WTC11 (cell line): ENCODE measurements at regions not wholly inside any gene's neighbourhood (a gene's known extent, or its start where the extent isn't known, plus 50 kb on each side); places are given as distances from the start of the nearest gene placed in this dataset.

Experiments
- ATAC-seq: fragments of 200-7000 bp; cut with Tn5 transposase; 2 replicates; pipeline ENCODE4 v1.10.0; 2021; ENCODE audit warnings: mild to moderate bottlenecking, moderate library complexity
- CTCF ChIA-PET: fragments of 300-600 bp; sonication (Branson Sonifier 250); formaldehyde crosslinking; loops from one replicate; lab custom pipeline; 2021; ENCODE audit warnings: antibody characterized with exemption; lab: Charles Lee
- POLR2A ChIA-PET: fragments of 350-600 bp; sonication (Branson Sonifier 250); formaldehyde crosslinking; loops from one replicate; lab custom pipeline; 2021; ENCODE audit warnings: antibody characterized with exemption; lab: Charles Lee
- DNase-seq: peaks from one replicate; pipeline ENCODE4 v3.0.0; 2021; ENCODE audit warnings: low spot score
- H3K27ac Mint-ChIP-seq: 2 replicates; pipeline ENCODE4 v1.8.0; 2021; ENCODE audit warnings: mixed read lengths
- H3K27me3 Mint-ChIP-seq: 2 replicates; pipeline ENCODE4 v1.8.0; 2021; ENCODE audit warnings: low read depth, mild to moderate bottlenecking, moderate library complexity, mixed read lengths
- H3K36me3 Mint-ChIP-seq: 2 replicates; pipeline ENCODE4 v1.8.0; 2021; ENCODE audit warnings: mixed read lengths
- H3K4me1 Mint-ChIP-seq: 2 replicates; pipeline ENCODE4 v1.8.0; 2022; ENCODE audit warnings: mixed read lengths
- H3K4me3 Mint-ChIP-seq: 2 replicates; pipeline ENCODE4 v1.8.0; 2021; ENCODE audit warnings: mild to moderate bottlenecking, moderate library complexity, mixed read lengths
- H3K9me3 Mint-ChIP-seq: 2 replicates; pipeline ENCODE4 v1.8.0; 2021; ENCODE audit warnings: mixed read lengths
- ESRRA ChIP-seq: sonication (generic); formaldehyde crosslinking; IDR thresholded peaks from 2 replicates; pipeline ENCODE4 v1.8.1; 2022; ENCODE audit warnings: mild to moderate bottlenecking, missing genetic modification reagents, borderline replicate concordance
- ETV6 ChIP-seq: sonication (generic); formaldehyde crosslinking; IDR thresholded peaks from 2 replicates; pipeline ENCODE4 v1.8.1; 2022; ENCODE audit warnings: mild to moderate bottlenecking, missing genetic modification reagents
- IRF2 ChIP-seq: sonication (generic); formaldehyde crosslinking; IDR thresholded peaks from 2 replicates; pipeline ENCODE4 v1.8.0; 2022; ENCODE audit warnings: low read depth, missing genetic modification reagents, borderline replicate concordance
- JAZF1 ChIP-seq: fragments of 250-450 bp; sonication (Bioruptor Pico); IDR thresholded peaks from 2 replicates; pipeline ENCODE4 v1.9.0; 2021; ENCODE audit warnings: moderate library complexity, mild to moderate bottlenecking, inconsistent platforms
- JUN ChIP-seq: sonication (generic); formaldehyde crosslinking; IDR thresholded peaks from 2 replicates; pipeline ENCODE4 v1.8.0; 2023; ENCODE audit warnings: mild to moderate bottlenecking, missing genetic modification reagents
- NFATC4 ChIP-seq: fragments of 250-450 bp; sonication (Bioruptor Pico); IDR thresholded peaks from 2 replicates; pipeline ENCODE4 v1.9.0; 2021; ENCODE audit warnings: mild to moderate bottlenecking
- TCF7 ChIP-seq: sonication (generic); formaldehyde crosslinking; IDR thresholded peaks from 2 replicates; pipeline ENCODE4 v1.8.0; 2022; ENCODE audit warnings: mild to moderate bottlenecking, low read depth, missing genetic modification reagents, moderate library complexity
- TP53 ChIP-seq: sonication (generic); formaldehyde crosslinking; IDR thresholded peaks from 2 replicates; pipeline ENCODE4 v1.8.1; 2023; ENCODE audit warnings: mild to moderate bottlenecking, missing genetic modification reagents
- ZNF317 ChIP-seq: sonication (generic); formaldehyde crosslinking; IDR thresholded peaks from 2 replicates; pipeline ENCODE4 v1.8.1; 2023; ENCODE audit warnings: low read depth, mild to moderate bottlenecking, moderate library complexity, missing genetic modification reagents, borderline replicate concordance
- TF ChIP-seq, protein P1 (sequence below): sonication (generic); formaldehyde crosslinking; IDR thresholded peaks from 2 replicates; pipeline ENCODE4 v1.8.1; 2022; ENCODE audit warnings: missing genetic modification reagents, borderline replicate concordance
- TF ChIP-seq, protein P2 (sequence below): sonication (generic); formaldehyde crosslinking; IDR thresholded peaks from 2 replicates; pipeline ENCODE4 v1.8.1; 2023; ENCODE audit warnings: mild to moderate bottlenecking, missing genetic modification reagents, moderate library complexity
- TF ChIP-seq, protein P3 (sequence below): sonication (generic); formaldehyde crosslinking; IDR thresholded peaks from 2 replicates; pipeline ENCODE4 v1.8.0; 2023; ENCODE audit warnings: mild to moderate bottlenecking, missing genetic modification reagents
- TF ChIP-seq, protein P4 (sequence below): fragments of 250-450 bp; sonication (Bioruptor Pico); IDR thresholded peaks from 2 replicates; pipeline ENCODE4 v1.9.0; 2021; ENCODE audit warnings: mild to moderate bottlenecking, borderline replicate concordance
- TF ChIP-seq, protein P5 (sequence below): sonication (generic); formaldehyde crosslinking; IDR thresholded peaks from 2 replicates; pipeline ENCODE4 v1.8.0; 2022; ENCODE audit warnings: mild to moderate bottlenecking, missing genetic modification reagents
- TF ChIP-seq, protein P6 (sequence below): sonication (generic); formaldehyde crosslinking; conservative IDR thresholded peaks from 2 replicates; pipeline ENCODE4 v1.8.1; 2023; ENCODE audit warnings: mild to moderate bottlenecking, low read depth, missing genetic modification reagents, moderate library complexity

DNA sequence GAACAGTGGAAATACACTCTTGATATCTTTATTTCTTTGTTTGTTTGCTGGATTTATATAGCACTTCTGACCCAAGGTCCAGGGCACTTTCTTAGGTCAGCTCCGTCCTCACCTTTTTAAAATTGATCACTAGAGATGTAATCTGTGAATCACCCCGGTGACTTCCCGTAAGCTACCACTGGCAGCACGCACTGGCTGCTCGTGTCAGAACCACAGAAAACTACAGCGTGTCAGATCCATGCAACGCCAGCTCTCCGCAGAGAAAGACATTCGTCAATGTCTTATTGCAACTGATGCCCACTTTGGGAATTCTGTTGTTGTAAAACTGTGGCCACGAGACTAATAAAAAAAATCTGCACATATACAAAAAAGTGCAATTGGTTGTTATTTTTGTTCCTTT, 779.4 kb upstream of the ZEB2 start:
- Mint-ChIP-seq H3K36me3 (no peaks in the 10 kb centered on the region), H3K4me3 (no peak overlapping the region), H3K27me3 (no peaks in the 10 kb centered on the region), H3K4me1 (peaks cover 9% of the 10 kb centered on the region), H3K27ac (no peak overlapping the region), H3K9me3 (no peaks in the 10 kb centered on the region)
- ATAC-seq (no peak), DNase-seq (no peak)
- POLR2A ChIA-PET: no interaction called here
- no peak for TF ChIP-seq ESRRA (CRISPR knock-in tag)
- no peak for TF ChIP-seq TCF7 (CRISPR knock-in tag)
- TF ChIP-seq, protein P1, sequence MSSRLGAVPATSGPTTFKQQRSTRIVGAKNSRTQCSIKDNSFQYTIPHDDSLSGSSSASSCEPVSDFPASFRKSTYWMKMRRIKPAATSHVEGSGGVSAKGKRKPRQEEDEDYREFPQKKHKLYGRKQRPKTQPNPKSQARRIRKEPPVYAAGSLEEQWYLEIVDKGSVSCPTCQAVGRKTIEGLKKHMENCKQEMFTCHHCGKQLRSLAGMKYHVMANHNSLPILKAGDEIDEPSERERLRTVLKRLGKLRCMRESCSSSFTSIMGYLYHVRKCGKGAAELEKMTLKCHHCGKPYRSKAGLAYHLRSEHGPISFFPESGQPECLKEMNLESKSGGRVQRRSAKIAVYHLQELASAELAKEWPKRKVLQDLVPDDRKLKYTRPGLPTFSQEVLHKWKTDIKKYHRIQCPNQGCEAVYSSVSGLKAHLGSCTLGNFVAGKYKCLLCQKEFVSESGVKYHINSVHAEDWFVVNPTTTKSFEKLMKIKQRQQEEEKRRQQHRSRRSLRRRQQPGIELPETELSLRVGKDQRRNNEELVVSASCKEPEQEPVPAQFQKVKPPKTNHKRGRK (CRISPR knock-in tag): no peak
- TF ChIP-seq, protein P2, sequence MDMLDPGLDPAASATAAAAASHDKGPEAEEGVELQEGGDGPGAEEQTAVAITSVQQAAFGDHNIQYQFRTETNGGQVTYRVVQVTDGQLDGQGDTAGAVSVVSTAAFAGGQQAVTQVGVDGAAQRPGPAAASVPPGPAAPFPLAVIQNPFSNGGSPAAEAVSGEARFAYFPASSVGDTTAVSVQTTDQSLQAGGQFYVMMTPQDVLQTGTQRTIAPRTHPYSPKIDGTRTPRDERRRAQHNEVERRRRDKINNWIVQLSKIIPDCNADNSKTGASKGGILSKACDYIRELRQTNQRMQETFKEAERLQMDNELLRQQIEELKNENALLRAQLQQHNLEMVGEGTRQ (CRISPR knock-in tag): no peak
- TF ChIP-seq, protein P3, sequence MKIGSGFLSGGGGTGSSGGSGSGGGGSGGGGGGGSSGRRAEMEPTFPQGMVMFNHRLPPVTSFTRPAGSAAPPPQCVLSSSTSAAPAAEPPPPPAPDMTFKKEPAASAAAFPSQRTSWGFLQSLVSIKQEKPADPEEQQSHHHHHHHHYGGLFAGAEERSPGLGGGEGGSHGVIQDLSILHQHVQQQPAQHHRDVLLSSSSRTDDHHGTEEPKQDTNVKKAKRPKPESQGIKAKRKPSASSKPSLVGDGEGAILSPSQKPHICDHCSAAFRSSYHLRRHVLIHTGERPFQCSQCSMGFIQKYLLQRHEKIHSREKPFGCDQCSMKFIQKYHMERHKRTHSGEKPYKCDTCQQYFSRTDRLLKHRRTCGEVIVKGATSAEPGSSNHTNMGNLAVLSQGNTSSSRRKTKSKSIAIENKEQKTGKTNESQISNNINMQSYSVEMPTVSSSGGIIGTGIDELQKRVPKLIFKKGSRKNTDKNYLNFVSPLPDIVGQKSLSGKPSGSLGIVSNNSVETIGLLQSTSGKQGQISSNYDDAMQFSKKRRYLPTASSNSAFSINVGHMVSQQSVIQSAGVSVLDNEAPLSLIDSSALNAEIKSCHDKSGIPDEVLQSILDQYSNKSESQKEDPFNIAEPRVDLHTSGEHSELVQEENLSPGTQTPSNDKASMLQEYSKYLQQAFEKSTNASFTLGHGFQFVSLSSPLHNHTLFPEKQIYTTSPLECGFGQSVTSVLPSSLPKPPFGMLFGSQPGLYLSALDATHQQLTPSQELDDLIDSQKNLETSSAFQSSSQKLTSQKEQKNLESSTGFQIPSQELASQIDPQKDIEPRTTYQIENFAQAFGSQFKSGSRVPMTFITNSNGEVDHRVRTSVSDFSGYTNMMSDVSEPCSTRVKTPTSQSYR (CRISPR knock-in tag): no peak
- TF ChIP-seq TP53 (CRISPR knock-in tag): no peak
- TF ChIP-seq JUN (CRISPR knock-in tag): no peak
- TF ChIP-seq, protein P4, sequence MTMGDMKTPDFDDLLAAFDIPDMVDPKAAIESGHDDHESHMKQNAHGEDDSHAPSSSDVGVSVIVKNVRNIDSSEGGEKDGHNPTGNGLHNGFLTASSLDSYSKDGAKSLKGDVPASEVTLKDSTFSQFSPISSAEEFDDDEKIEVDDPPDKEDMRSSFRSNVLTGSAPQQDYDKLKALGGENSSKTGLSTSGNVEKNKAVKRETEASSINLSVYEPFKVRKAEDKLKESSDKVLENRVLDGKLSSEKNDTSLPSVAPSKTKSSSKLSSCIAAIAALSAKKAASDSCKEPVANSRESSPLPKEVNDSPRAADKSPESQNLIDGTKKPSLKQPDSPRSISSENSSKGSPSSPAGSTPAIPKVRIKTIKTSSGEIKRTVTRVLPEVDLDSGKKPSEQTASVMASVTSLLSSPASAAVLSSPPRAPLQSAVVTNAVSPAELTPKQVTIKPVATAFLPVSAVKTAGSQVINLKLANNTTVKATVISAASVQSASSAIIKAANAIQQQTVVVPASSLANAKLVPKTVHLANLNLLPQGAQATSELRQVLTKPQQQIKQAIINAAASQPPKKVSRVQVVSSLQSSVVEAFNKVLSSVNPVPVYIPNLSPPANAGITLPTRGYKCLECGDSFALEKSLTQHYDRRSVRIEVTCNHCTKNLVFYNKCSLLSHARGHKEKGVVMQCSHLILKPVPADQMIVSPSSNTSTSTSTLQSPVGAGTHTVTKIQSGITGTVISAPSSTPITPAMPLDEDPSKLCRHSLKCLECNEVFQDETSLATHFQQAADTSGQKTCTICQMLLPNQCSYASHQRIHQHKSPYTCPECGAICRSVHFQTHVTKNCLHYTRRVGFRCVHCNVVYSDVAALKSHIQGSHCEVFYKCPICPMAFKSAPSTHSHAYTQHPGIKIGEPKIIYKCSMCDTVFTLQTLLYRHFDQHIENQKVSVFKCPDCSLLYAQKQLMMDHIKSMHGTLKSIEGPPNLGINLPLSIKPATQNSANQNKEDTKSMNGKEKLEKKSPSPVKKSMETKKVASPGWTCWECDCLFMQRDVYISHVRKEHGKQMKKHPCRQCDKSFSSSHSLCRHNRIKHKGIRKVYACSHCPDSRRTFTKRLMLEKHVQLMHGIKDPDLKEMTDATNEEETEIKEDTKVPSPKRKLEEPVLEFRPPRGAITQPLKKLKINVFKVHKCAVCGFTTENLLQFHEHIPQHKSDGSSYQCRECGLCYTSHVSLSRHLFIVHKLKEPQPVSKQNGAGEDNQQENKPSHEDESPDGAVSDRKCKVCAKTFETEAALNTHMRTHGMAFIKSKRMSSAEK (CRISPR knock-in tag): no peak
- no peak for TF ChIP-seq ETV6 (CRISPR knock-in tag)
- TF ChIP-seq, protein P5, sequence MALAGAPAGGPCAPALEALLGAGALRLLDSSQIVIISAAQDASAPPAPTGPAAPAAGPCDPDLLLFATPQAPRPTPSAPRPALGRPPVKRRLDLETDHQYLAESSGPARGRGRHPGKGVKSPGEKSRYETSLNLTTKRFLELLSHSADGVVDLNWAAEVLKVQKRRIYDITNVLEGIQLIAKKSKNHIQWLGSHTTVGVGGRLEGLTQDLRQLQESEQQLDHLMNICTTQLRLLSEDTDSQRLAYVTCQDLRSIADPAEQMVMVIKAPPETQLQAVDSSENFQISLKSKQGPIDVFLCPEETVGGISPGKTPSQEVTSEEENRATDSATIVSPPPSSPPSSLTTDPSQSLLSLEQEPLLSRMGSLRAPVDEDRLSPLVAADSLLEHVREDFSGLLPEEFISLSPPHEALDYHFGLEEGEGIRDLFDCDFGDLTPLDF (CRISPR knock-in tag): no peak
- TF ChIP-seq, protein P6, sequence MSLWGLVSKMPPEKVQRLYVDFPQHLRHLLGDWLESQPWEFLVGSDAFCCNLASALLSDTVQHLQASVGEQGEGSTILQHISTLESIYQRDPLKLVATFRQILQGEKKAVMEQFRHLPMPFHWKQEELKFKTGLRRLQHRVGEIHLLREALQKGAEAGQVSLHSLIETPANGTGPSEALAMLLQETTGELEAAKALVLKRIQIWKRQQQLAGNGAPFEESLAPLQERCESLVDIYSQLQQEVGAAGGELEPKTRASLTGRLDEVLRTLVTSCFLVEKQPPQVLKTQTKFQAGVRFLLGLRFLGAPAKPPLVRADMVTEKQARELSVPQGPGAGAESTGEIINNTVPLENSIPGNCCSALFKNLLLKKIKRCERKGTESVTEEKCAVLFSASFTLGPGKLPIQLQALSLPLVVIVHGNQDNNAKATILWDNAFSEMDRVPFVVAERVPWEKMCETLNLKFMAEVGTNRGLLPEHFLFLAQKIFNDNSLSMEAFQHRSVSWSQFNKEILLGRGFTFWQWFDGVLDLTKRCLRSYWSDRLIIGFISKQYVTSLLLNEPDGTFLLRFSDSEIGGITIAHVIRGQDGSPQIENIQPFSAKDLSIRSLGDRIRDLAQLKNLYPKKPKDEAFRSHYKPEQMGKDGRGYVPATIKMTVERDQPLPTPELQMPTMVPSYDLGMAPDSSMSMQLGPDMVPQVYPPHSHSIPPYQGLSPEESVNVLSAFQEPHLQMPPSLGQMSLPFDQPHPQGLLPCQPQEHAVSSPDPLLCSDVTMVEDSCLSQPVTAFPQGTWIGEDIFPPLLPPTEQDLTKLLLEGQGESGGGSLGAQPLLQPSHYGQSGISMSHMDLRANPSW (CRISPR knock-in tag): no peak
- TF ChIP-seq ZNF317 (CRISPR knock-in tag): no peak
- no peak for TF ChIP-seq IRF2 (CRISPR knock-in tag)
- TF ChIP-seq NFATC4 (CRISPR knock-in tag): no peak
- no peak for TF ChIP-seq JAZF1 (CRISPR knock-in tag)
- CTCF ChIA-PET: no interaction called here
